Immature natural killer cell (primary cell): ENCODE measurements at regions not wholly inside any gene's neighbourhood (a gene's known extent, or its start where the extent isn't known, plus 50 kb on each side); places are given as distances from the start of the nearest gene placed in this dataset.
"Not testable (repeated sequence)": the region's sequence is repeated elsewhere in the genome, so short reads cannot be mapped to it uniquely, and the experiment has no call there.

Source experiments
- DNase-seq, 3 donors: peaks; one replicate each; pipeline ENCODE4 v3.0.0; 2022; ENCODE audit warnings: mixed read lengths in 1 of 3
- H3K27ac Mint-ChIP-seq, 6 donors: one replicate each; pipeline ENCODE4 v1.8.0; 2020; ENCODE audit warnings: mixed read lengths in 6 of 6, mild to moderate bottlenecking in 5 of 6, inconsistent platforms in 4 of 6, moderate library complexity in 3 of 6
- H3K27me3 Mint-ChIP-seq, 3 donors: one replicate each; pipeline ENCODE4 v1.8.0; 2020 to 2021; ENCODE audit warnings: low read depth in 3 of 3, mild to moderate bottlenecking in 3 of 3, mixed read lengths in 3 of 3, moderate library complexity in 3 of 3, inconsistent platforms in 1 of 3
- H3K36me3 Mint-ChIP-seq, 3 donors: one replicate each; pipeline ENCODE4 v1.8.0; 2020; ENCODE audit warnings: mixed read lengths in 3 of 3, inconsistent platforms in 2 of 3, mild to moderate bottlenecking in 2 of 3
- H3K4me1 Mint-ChIP-seq, 2 donors: one replicate each; pipeline ENCODE4 v1.8.0; 2020; ENCODE audit warnings: inconsistent platforms in 2 of 2, mild to moderate bottlenecking in 2 of 2, mixed read lengths in 2 of 2, moderate library complexity in 1 of 2
- H3K4me3 Mint-ChIP-seq, 5 donors: one replicate each; pipeline ENCODE4 v1.8.0; 2020; ENCODE audit warnings: mild to moderate bottlenecking in 5 of 5, mixed read lengths in 5 of 5, inconsistent platforms in 3 of 5, moderate library complexity in 3 of 5
- H3K9me3 Mint-ChIP-seq, 6 donors: one replicate each; pipeline ENCODE4 v1.8.0; 2020; ENCODE audit warnings: mild to moderate bottlenecking in 6 of 6, mixed read lengths in 6 of 6, inconsistent platforms in 4 of 6, moderate library complexity in 3 of 6

GRCh38 chr10:10699427-10699826 is 318.2 kb upstream of the CELF2 start:
- Mint-ChIP-seq H3K27ac (no peak overlapping the region), H3K4me1 (no peaks in the 10 kb centered on the region), H3K27me3 (peaks cover 0 to 6% (median 0%) of the 10 kb centered on the region in 3 donors), H3K4me3 (no peak overlapping the region), H3K9me3 (no peaks in the 10 kb centered on the region), H3K36me3 (no peaks in the 10 kb centered on the region)
- DNase-seq: no peak

DNA sequence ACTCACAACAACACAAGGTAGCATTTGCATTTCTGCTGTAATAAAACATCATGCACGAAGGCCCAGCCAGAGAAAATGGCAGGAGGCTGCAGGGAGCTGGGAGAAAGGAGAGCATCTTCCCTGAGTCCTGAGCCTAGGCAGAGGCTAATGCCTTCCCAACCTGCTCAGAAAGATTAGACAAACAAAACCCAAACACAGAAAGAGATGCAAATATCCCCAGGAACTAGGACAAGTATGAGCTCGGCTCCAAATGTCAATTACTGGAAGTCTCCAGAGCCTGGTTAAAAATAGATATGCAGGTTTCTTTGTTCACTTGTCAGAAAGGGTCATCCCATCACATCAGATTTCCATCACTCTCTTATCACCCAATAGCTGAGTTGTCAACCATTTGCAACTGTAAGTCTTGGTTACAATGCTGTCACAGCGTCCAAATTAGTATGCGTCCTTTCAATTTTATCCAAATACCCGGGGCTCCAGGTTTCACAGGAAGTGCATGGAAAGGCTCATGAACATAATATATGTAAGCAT is 316.5 kb upstream of the CELF2 start:
- no peak overlapping the region for H3K27ac Mint-ChIP-seq
- no peak overlapping the region for H3K4me3 Mint-ChIP-seq
- H3K4me1 Mint-ChIP-seq: no peaks in the 10 kb centered on the region
- H3K27me3 Mint-ChIP-seq: peaks cover 0 to 9% (median 0%) of the 10 kb centered on the region in 3 donors
- H3K36me3 Mint-ChIP-seq: no peaks in the 10 kb centered on the region
- H3K9me3 Mint-ChIP-seq: no peaks in the 10 kb centered on the region
- DNase-seq: no peak

DNA sequence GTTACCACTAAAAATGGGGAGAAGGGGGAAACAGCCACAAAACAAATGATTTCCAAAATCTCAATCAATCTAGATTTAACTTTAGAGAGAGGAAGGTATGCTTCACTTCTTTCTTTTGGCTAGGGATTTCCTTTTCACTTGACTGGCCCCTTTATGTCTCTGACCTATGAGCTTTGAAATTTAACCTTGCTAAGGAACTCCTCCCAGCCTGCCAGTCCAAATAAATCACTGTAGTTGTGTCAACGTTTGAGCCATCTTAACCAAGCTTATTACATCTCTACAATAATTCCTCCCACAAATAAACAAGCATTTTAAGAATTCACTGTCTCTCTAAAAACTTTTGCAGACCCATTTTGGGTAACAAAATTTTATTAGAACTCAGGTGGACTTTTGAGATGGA is 315.5 kb upstream of the CELF2 start:
- Mint-ChIP-seq H3K36me3 (no peaks in the 10 kb centered on the region), H3K4me3 (no peak overlapping the region), H3K27ac (no peak overlapping the region), H3K27me3 (peaks cover 0 to 6% (median 0%) of the 10 kb centered on the region in 3 donors), H3K4me1 (no peaks in the 10 kb centered on the region), H3K9me3 (no peaks in the 10 kb centered on the region)
- DNase-seq: no peak

DNA sequence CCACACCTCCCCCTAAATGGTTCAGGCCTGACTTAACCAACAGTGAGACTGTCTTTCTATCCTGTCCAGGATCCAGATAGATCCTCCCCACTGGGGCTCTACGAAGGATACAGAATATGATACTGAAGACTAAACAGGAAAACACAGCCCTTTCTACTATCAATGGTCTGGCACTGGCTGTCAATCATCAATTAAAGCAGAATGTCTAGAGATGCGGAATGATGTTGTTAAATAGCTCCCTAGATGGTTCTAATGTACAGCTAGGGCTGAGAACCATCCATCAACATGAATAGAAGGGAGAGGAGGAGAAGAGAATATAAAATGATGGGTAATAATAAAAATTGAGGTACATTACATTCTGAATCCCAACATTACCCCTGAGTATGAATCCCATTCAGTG is 314.3 kb upstream of the CELF2 start:
- no peak for DNase-seq
- Mint-ChIP-seq H3K4me3 (no peak overlapping the region), H3K9me3 (no peaks in the 10 kb centered on the region), H3K4me1 (no peaks in the 10 kb centered on the region), H3K27ac (no peak overlapping the region), H3K27me3 (peaks cover 0 to 5% (median 0%) of the 10 kb centered on the region in 3 donors), H3K36me3 (no peaks in the 10 kb centered on the region)

GRCh38 chr10:10712155-10712704 is 305.4 kb upstream of the CELF2 start:
- no peaks in the 10 kb centered on the region for H3K36me3 Mint-ChIP-seq
- H3K9me3 Mint-ChIP-seq: no peaks in the 10 kb centered on the region
- no peak overlapping the region for H3K27ac Mint-ChIP-seq
- no peaks in the 10 kb centered on the region for H3K4me1 Mint-ChIP-seq
- no peak overlapping the region for H3K4me3 Mint-ChIP-seq
- DNase-seq: no peak
- H3K27me3 Mint-ChIP-seq: peaks cover 0 to 4% (median 0%) of the 10 kb centered on the region in 3 donors

DNA sequence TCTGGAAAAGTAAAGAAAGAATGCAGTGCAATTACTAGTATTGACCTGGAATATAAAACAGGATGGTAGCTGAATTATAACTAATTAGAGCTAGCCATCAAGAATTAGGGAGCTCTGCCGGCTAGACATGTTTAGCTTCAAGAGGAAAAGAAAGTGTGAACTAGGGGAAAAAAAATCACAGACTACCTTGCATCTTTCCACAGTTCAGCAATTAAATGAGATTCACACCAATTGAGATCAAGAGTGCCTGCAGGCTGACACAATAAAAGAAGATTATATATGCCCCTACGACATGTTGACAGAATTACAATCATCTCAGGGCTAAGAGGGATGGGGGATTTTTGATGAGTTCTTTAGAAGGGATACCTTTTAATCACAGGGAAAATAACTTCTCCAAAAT is 303.3 kb upstream of the CELF2 start:
- Mint-ChIP-seq H3K9me3 (no peaks in the 10 kb centered on the region), H3K27me3 (peaks cover 0 to 4% (median 0%) of the 10 kb centered on the region in 3 donors)
- DNase-seq: no peak

DNA sequence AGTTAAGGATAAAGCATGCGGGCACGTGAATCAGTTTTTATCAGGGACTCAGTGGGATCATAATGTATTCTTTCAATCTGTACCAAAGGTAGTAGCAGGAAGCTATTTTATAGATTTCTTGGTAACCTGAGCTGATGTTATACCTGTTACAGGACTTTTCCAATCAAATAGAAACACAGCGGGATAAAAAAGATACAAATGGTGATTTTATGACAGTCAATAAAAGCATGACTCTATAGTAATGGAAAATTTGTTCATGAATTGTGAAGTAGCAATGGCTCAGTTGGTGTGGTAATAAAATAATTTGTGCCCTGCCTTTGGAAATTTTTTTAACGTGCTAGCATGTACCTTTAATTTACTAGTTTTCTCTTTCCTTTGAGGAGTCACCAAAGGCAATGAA is 300.7 kb upstream of the CELF2 start:
- no peak for DNase-seq
- Mint-ChIP-seq H3K4me1 (no peaks in the 10 kb centered on the region), H3K9me3 (no peaks in the 10 kb centered on the region), H3K4me3 (no peak overlapping the region), H3K36me3 (no peaks in the 10 kb centered on the region), H3K27me3 (peaks cover 0 to 3% (median 2%) of the 10 kb centered on the region in 3 donors), H3K27ac (no peak overlapping the region)

More for the DNA sequence above, 303.3 kb upstream of the CELF2 start:
- Mint-ChIP-seq H3K27ac (no peak overlapping the region), H3K36me3 (no peaks in the 10 kb centered on the region), H3K4me1 (no peaks in the 10 kb centered on the region), H3K4me3 (no peak overlapping the region)

DNA sequence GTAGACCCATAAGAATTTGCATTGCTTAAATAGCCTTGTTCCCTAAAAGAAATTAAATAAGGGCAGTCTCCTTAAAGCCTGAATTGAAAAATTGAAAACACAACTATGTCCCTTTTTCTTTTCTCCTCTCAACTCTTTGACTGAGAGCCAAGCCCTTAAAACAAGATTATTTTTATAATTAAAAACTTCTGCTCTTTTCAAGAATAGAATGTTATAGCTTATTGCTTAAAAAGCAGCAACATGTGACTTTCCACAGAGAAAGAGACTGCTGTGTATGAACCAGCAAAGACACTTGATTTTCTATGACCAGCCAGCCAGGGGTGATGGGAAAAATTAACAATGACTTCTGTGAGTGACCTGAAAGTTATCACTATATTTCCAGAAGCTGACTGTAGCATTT is 295.2 kb upstream of the CELF2 start:
- no peak for DNase-seq

DNA sequence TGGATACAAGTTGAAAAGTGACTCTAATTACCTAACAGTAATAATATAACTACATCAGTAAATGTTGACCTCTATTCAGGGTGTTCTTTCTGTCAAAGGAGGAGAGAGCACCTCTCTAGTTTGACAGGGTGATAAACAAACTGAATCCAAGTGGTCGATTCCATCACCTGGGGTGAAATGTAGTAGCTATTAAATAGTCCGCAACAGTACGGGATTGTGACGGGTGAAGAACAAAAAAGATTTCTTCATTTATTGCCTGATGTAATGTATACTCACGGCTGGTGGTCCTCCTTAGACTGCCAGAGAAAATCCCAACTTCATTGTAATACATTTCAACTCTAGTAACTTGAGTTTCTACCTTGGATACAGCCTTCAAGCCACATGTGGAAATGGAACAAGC is 292.5 kb upstream of the CELF2 start:
- DNase-seq: no peak
- Mint-ChIP-seq H3K9me3 (no peaks in the 10 kb centered on the region), H3K27me3 (peaks cover 0 to 2% (median 2%) of the 10 kb centered on the region in 3 donors), H3K4me1 (no peaks in the 10 kb centered on the region), H3K4me3 (no peak overlapping the region), H3K36me3 (no peaks in the 10 kb centered on the region), H3K27ac (no peak overlapping the region)

More for the DNA sequence above, 295.2 kb upstream of the CELF2 start:
- H3K27ac Mint-ChIP-seq: no peak overlapping the region
- peaks cover 2 to 3% (median 2%) of the 10 kb centered on the region in 3 donors for H3K27me3 Mint-ChIP-seq
- H3K36me3 Mint-ChIP-seq: no peaks in the 10 kb centered on the region
- H3K4me3 Mint-ChIP-seq: no peak overlapping the region
- no peaks in the 10 kb centered on the region for H3K4me1 Mint-ChIP-seq
- no peaks in the 10 kb centered on the region for H3K9me3 Mint-ChIP-seq

- Mint-ChIP-seq H3K27ac (no peak overlapping the region), H3K4me1 (no peaks in the 10 kb centered on the region), H3K9me3 (peaks cover 0 to 2% (median 0%) of the 10 kb centered on the region in 6 donors), H3K36me3 (no peaks in the 10 kb centered on the region), H3K27me3 (peaks cover 0 to 2% (median 2%) of the 10 kb centered on the region in 3 donors), H3K4me3 (no peak overlapping the region)
- DNase-seq: no peak
Measured at GRCh38 chr10:10726101-10726500, 291.6 kb upstream of the CELF2 start.

DNA sequence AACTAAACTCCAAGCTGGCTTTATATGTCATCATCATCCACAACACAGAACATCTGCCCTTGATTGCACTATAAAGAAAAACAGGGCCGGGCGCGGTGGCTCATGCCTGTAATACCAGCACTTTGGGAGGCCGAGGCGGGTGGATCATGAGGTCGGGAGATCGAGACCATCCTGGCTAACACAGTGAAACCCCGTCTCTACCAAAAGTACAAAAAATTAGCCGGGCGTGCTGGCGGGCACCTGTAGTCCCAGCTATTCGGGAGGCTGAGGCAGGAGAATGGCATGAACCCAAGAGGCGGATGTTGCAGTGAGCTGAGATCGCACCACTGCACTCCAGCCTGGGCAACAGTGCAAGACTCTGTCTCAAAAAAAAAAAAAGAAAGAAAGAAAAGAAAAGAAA is 290.3 kb upstream of the CELF2 start:
- H3K9me3 Mint-ChIP-seq, H3K4me1 Mint-ChIP-seq: not testable (repeated sequence)

DNA sequence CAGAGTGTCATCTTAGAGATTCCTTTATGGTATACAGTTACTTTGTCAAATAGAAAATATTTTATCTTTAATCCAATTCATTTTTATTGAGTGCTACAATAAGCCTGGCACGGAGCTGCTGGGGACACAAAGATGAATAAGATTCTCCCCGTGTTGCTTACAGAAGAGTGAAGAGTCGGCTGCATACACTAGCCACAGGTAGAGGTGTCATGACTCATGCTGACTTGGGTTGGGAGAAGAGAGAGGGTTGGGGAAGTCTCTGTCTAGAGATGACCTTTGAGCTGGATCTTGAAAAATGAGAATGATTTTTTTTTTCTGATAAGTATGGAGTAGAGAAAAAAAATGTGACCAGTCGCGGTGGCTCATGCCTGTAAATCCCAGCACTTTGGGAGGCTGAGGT is 289.9 kb upstream of the CELF2 start:
- no peak for DNase-seq
- peaks cover 0 to 2% (median 0%) of the 10 kb centered on the region in 6 donors for H3K9me3 Mint-ChIP-seq
- H3K4me1 Mint-ChIP-seq: no peaks in the 10 kb centered on the region
- H3K36me3 Mint-ChIP-seq: no peaks in the 10 kb centered on the region
- H3K27ac Mint-ChIP-seq: no peak overlapping the region
- no peak overlapping the region for H3K4me3 Mint-ChIP-seq
- H3K27me3 Mint-ChIP-seq: peaks cover 0 to 2% (median 0%) of the 10 kb centered on the region in 3 donors

More for the DNA sequence above, 290.3 kb upstream of the CELF2 start:
- not testable (repeated sequence) for H3K36me3 Mint-ChIP-seq, H3K4me3 Mint-ChIP-seq, DNase-seq, H3K27me3 Mint-ChIP-seq, H3K27ac Mint-ChIP-seq

GRCh38 chr10:10730471-10731043 is 287.1 kb upstream of the CELF2 start:
- no peak for DNase-seq
- Mint-ChIP-seq H3K9me3 (peaks cover 0 to 2% (median 0%) of the 10 kb centered on the region in 6 donors), H3K4me3 (no peak overlapping the region), H3K36me3 (no peaks in the 10 kb centered on the region), H3K27ac (no peak overlapping the region), H3K4me1 (no peaks in the 10 kb centered on the region), H3K27me3 (peaks cover 0 to 6% (median 0%) of the 10 kb centered on the region in 3 donors)

DNA sequence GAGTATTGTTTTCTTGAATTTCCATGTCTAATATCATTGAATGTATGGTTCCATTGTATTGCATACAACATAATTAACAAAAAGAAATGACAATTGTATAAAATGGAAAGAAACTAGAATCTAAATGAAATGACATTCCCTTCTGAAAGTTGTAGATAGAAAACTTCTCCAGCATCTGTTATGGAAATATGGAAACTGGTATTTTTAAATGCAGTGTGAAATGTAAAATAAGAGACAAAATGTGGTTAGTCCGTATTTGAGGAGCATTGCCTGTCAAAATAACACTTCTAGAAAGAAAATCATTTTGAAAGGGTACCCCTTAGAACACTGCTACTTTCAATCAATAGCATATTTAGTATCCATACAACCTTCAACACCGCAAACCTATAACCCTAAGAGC is 286.3 kb upstream of the CELF2 start:
- Mint-ChIP-seq H3K9me3 (peaks cover 0 to 2% (median 0%) of the 10 kb centered on the region in 6 donors), H3K4me1 (no peaks in the 10 kb centered on the region), H3K4me3 (no peak overlapping the region), H3K27ac (no peak overlapping the region), H3K27me3 (peaks cover 0 to 8% (median 0%) of the 10 kb centered on the region in 3 donors), H3K36me3 (no peaks in the 10 kb centered on the region)
- DNase-seq: no peak
